Left renal cortex interstitium (tissue), 4 donors: ENCODE measurements at regions not wholly inside any gene's neighbourhood (a gene's known extent, or its start where the extent isn't known, plus 50 kb on each side); places are given as distances from the start of the nearest gene placed in this dataset.

Experiments used
- DNase-seq, 4 donors: peaks; one replicate each; pipeline ENCODE4 v3.0.0-alpha.2; 2013; ENCODE audit warnings: low read depth in 4 of 4, low spot score in 2 of 4, missing footprints in 1 of 4

- no peak for DNase-seq
Measured at GRCh38 chr3:130259166-130259874, 86.2 kb upstream of the COL6A5 start.

- DNase-seq: no peak
Measured at GRCh38 chr3:130260918-130261317, 84.6 kb upstream of the COL6A5 start.

- no peak for DNase-seq
Measured at GRCh38 chr3:130263708-130264107, 81.8 kb upstream of the COL6A5 start.

- DNase-seq: no peak
Measured at GRCh38 chr3:130266817-130267216, 78.7 kb upstream of the COL6A5 start.

GRCh38 chr3:130276203-130276803 is 69.2 kb upstream of the COL6A5 start:
- peak; percentile 23 to 50 (median 30) for DNase-seq

- no peak for DNase-seq
Measured at GRCh38 chr3:130288670-130289069, 56.8 kb upstream of the COL6A5 start.

- DNase-seq: no peak
Measured at GRCh38 chr3:130291148-130291547, 54.3 kb upstream of the COL6A5 start.

GRCh38 chr3:130293247-130293646 is 52.2 kb upstream of the COL6A5 start:
- no peak for DNase-seq
